Liver (tissue), 3 donors: ENCODE measurements at regions not wholly inside any gene's neighbourhood (a gene's known extent, or its start where the extent isn't known, plus 50 kb on each side); places are given as distances from the start of the nearest gene placed in this dataset.

Source experiments
- ATF3 ChIP-seq: IDR thresholded peaks from 2 replicates; pipeline ENCODE4 v1.6.1; 2016; ENCODE audit warnings: antibody characterized with exemption
- CTCF ChIP-seq: fragments of 150-350 bp; IDR thresholded peaks from 2 replicates; pipeline ENCODE4 v1.5.1; 2017; ENCODE audit warnings: improper control_type of control experiment, low read depth, low read length; ENCODE audit not compliant: missing input control
- HNF4G ChIP-seq: IDR thresholded peaks from 2 replicates; pipeline ENCODE4 v1.6.1; 2016; ENCODE audit warnings: antibody characterized with exemption
- SP1 ChIP-seq: IDR thresholded peaks from 2 replicates; pipeline ENCODE4 v1.6.1; 2018; ENCODE audit warnings: antibody characterized with exemption, mild to moderate bottlenecking
- TAF1 ChIP-seq: conservative IDR thresholded peaks from 2 replicates; pipeline ENCODE4 v1.6.1; 2016; ENCODE audit warnings: antibody characterized with exemption, mild to moderate bottlenecking
- donor health status: healthy.
- donor health status: healthy.

GRCh38 chr12:67086116-67086515, 183.0 kb upstream of the CAND1 start:
- TF ChIP-seq CTCF (no peak), ATF3 (no peak), SP1 (no peak), TAF1 (no peak), HNF4G (no peak)
